ENCODE measurements at regions not wholly inside any gene's neighbourhood (a gene's known extent, or its start where the extent isn't known, plus 50 kb on each side); places are given as distances from the start of the nearest gene placed in this dataset.

DNA sequence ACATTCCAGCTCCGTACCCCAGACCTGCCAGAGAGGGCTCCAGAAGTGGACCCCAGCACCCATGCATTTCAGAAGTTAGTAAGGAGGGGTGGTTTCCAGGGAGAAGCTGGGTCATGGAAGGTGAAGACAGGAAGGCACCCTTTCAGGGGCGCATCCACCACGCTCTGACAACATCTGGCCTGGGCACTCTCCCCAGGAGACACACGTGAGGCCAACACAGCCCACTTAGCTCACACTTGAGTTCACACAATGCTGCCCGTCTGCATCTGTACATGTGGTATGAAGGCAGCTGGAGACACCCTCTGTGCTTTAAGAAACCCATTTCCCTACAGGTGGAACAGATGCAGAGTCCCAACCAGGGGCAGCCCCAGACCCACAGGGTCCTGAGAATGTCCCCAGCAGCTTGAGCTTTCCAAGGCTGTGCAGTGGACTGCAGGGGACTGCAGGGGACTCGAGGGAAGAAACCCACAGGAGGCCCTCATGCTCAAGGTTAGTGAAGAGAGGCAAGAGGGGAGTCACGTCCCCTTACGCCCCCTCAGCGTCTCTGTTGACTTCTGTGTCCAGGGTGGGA is 326.8 kb upstream of the IRX1 start:
- DNase-seq, result no peak

DNA sequence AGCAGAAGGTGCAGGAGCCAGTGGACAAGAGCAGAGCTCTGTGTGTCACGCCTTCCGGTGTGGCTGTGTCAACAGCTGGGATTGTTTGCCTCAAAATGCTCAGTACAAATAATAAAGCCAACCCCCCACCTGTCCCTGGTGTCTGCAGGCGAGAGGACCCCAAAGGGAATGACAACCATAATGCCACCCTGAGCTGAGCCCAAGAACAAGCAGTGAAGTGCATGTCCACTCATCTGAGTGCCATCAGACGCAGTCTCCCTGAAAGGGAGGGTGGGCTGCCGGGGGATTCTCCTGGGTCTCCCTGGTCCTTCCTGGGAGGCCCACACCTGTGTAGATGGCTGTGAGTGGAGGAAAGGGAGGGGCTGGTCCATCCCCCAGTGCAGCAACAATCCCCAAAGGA is 328.8 kb upstream of the IRX1 start:
- no peak for DNase-seq

DNA sequence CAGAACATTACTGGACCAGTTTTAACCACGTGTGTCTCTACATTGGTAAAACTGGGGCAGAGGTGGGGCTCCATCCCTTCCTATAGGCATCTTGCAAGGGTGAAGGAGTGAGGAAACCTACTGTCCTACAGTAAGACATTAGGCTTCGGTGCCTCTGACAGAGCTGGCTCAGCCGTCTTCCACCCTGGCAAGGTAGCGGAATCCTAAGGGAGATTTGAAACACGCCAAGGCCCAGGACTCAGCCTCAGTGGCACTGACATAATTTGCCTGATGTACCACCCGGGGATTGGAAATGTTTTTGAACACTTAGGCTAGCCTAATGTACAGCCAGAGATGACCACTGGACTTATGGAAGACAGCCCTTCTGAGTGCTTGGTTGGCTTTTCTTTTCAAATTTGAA is 329.7 kb upstream of the IRX1 start:
- DNase-seq, result no peak

DNA sequence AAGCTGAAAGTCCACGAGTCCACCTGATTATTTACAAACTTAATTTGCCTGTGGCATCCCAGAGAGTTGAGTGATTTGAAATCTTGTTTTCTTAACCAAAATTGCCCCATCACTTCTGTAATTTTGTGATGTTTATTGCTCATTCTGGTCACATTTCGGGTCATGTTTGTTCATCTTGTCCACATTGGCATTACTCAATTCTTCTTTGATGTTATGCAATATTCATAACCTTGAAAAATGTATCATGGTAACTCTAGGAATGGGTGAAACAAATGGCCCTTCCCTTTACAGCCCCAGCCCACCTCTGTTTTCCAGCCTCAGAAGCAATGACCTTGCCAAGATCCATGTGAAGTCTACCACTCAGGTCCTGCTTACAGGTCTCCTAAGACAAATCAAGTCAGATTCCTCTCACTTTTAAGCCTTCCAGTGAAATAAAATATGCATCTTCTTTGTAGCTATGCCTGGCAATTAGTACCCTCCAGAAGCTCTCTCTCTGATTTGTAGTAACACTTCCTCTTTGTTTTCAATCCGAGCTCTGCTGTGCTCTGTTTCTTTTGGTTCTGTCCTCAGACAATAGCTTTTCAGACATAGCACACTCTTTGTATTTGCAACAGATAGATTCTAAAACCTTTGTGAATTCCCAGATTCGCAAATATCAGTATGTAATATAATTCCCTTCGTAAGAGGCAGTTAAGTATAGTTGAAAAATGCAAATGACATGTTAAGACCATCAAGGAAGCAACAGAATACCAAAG is 330.3 kb upstream of the IRX1 start:
- no peak for DNase-seq

GRCh38 chr5:3262451-3262850 is 333.2 kb upstream of the IRX1 start:
- DNase-seq, result no peak

DNA sequence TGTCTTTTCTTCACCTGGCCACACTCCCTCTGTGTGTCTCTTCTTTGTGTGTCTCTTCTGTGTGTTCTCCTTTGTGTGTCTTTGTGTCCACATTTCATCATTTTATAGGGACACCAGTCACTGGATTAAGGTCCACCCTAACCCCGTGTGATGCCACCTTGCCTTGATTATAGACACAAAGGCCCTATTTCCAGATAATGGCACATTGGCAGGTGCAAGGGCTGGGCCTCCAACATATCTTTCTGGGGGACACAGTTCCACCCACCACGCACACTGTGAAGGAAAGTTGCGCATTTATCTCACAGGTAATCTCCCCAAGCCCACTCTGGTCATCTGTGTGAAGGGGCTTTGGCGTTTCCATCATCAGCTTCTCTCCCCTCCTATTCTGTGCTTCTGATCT is 334.6 kb upstream of the IRX1 start:
- DNase-seq, result no peak

DNA sequence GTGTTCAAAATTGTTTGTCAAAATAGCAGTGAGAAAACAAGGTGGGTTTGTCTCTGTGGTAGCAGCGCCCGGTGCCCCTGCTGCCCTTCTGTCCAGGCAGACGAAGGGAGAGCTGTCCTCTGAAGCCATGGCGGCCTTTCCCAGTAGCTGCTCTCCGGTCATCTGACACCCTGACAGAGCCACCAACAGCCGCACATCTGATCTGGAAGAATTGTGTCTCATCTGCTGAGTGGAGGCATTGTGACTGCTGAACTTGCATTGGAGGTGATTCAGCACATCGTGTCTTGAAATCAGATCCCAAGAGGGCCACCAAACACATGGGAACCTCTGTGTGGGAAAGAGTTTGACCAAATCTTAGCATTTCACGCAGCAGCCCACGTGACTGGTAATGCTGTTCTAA is 337.6 kb upstream of the IRX1 start:
- DNase-seq, result no peak

DNA sequence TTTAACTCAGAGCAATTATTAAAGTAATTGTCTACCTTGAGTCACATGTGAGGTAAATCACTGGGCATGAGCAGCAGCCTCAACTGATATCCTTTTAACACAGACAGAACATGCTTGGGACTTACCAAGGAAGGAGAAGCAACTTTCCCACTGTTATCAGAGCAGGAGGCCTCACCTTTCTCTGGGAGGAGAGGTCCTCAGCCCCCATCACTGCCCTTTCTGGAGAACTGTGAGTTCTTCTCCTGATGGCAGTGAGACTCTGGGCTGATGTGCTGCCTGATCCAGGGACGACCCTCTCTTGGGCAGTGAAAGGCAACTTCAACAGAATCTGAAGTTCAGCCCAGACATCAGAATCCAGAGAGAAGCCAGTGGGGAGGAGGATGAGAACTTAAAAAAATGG is 343.4 kb upstream of the IRX1 start:
- no peak for DNase-seq

DNA sequence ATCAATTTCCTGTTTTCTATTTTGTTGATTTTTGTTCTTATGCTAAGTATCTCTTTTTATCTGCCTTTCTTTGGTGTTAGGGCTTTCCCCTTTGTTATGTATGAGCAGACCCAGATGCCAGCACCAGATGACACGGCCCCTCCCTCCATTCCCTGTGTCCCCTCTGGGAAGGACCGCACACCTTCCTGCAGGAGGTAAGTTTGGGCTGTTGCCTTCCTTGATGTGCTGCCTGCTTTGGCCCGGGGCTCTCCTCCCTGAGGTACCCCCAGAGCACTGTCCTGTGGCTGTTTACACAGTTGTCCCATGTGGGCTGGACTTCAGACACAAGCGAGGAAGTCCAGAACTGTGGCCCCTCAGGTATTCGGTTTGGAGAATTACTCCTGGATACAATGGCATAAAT is 343.8 kb upstream of the IRX1 start:
- no peak for DNase-seq

GRCh38 chr5:3249401-3249800 is 346.2 kb upstream of the IRX1 start:
- DNase-seq, result no peak

- DNase-seq, result no peak
These were observed 358.3 kb upstream of the IRX1 start for GRCh38 chr5:3237276-3237868.

DNA sequence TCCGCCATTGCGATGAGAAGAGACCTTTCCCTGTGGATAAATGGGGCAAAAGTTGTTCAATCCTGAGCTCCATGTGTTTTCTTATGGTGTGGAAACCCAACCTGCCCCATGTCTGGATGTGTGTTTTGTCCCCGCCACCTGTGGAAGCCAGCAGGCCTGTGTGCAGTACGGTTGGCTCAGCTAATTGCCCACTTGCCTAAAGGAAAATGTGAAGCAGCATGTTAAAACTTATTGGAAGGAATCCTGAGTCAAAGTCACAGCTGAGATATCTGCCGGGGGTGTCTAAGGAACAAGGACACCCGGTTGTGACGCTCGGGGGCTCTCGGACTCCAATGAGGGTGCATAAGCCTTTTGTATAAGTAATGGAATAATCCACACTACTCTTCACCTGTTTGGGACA is 361.1 kb upstream of the IRX1 start:
- DNase-seq, result no peak

DNA sequence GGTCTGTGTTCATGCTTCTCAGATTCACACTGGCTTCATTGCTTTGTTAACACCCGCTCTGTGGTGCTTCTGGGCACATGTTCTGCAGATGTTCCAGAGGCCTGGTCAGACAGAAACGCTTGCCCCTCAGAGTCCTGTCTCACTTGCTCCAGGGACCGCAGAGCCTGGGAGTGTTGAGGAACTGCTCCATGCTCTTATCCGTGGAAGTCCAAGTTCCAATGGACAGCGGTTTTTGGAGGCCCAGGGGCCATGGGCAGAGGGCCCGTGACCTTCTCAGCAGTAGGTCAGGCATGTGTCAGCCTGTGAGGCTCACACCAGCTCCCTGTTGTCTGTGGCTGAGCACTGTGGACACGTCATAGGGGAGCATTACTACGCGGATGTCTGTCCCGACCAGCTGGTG is 364.7 kb upstream of the IRX1 start:
- no peak for DNase-seq

DNA sequence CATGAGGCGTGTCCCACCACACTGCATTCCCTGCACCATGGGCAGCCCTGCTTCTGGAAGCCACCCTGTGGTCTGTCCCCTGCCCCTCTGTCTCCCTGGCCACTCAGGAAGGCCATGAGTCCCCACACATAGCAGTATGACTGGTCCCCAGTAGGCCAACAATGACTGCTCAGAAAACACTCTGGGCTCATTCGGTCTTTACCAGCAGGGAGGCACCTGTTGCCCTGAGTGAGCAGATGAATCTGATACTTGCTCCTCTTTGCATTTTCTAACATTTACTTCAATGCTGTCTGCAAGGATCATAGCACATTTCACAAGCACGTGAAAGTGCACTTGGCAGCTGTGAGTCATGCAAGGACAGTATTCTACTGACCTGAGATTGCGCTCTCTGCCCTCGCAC is 365.4 kb upstream of the IRX1 start:
- no peak for DNase-seq

- DNase-seq, result peak in 1 of 3 experiments; percentile 12
These were observed 369.3 kb upstream of the IRX1 start for GRCh38 chr5:3226196-3226920.

- DNase-seq, result no peak
These were observed 370.3 kb upstream of the IRX1 start for GRCh38 chr5:3225201-3225960.

DNA sequence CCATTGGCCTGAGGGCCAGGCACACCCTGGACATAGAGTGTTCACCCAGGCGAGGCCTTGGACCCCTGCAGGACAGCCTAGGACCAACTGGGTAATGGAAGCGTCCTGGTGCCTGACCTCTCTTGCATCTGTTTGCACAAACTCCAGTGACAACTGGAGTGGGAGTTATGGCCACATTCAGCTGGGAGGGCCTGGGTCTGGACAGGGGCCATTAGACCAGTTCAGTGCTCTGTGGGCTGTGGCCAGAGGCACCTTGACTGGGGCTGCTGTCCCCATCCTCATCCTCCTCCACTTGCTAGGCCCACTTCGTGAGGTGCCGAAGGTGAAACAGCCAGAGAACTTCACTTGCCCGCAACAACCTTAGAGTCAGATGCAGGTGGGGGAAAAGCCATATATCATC is 372.7 kb upstream of the IRX1 start:
- no peak for DNase-seq

DNA sequence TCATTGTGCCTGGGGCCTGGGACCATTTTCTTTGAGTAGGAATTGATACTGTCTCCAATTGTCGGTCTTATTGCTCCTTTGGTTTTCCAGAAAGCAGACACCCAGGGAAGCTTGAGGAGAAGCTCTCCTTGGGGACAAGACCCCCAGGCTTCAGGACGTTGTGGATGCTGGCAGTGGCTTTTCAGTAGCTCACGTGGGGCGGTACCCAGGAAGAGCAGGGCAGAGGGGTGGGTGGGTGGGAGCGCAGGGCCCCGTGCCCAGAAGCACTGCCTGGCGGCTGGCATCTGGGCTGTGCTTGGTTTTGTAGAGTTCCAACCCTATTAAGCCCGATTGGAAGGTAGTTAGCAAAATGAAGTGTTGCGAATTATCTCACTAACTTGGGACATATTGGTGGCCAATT is 374.2 kb upstream of the IRX1 start:
- DNase-seq, result no peak

GRCh38 chr5:3220638-3221288 is 374.9 kb upstream of the IRX1 start:
- DNase-seq, result no peak

- DNase-seq, result no peak
These were observed 375.4 kb upstream of the IRX1 start for GRCh38 chr5:3220201-3220600.

GRCh38 chr5:3218916-3219650 is 376.5 kb upstream of the IRX1 start:
- DNase-seq, result no peak

Data from NCI-H1417 (cell line).